GM19238 (cell line): ENCODE measurements at regions not wholly inside any gene's neighbourhood (a gene's known extent, or its start where the extent isn't known, plus 50 kb on each side); places are given as distances from the start of the nearest gene placed in this dataset.

Experiments
- DNase-seq: peaks from one replicate; pipeline ENCODE4 v3.0.0; 2011; ENCODE audit warnings: low spot score; ENCODE audit not compliant: insufficient read length

- no peak for DNase-seq
Measured at GRCh38 chr15:93491291-93491690, 402.3 kb upstream of the RGMA start.

DNA sequence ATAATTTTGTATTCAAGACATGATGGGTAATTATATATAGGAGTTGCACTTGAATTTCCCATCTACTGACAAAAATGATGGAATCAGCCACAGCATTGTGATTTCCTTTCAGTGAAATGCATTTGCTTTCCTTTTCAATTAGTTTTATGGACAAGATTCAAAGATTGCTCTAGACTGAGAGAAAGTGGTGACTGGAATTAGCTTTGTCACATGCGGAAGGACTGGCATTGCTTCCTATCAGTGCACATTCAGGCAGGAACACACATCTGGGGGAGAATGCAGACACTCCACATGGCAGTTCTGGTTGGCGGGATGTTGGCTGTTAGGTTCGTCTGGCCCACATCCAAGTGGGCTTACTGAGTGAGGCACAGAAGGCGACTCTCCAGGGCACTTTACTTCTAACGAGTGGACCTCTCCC is 399.3 kb upstream of the RGMA start:
- DNase-seq: no peak

DNA sequence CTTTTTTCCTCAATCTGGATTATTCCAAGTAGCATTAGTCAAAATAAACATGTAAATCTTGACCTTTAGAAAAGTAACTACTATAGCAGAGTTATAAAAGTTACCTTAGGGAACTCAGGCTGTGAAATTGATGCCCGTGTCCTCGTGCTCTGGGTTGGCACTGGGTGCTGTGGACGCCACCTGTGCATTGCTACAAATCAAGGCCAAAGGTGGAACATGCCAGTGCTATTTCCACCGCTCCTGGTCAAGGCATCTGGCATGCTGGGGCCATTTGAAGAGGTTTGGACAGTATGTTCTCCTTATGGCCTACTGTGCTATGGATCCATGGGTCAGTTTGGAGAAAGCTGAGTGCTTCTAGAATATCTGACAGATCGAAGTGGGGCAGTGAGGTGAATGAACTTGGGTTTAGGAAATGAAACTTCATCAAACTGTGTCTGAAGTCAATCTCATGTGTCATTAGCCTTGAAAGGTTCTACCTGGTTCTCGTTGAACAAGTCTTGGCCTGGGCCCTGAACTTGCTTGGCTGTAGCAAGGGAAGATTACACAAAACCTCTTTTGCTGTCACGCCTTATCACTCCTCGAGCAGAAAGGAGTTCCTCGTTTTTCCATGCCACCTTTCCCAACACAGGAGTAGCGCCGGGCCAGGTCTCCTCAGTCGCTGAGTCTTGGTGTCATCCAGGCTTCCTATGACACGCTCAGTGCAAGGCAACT is 397.6 kb upstream of the RGMA start:
- no peak for DNase-seq

GRCh38 chr15:93485438-93486327 is 396.7 kb upstream of the RGMA start:
- no peak for DNase-seq

DNA sequence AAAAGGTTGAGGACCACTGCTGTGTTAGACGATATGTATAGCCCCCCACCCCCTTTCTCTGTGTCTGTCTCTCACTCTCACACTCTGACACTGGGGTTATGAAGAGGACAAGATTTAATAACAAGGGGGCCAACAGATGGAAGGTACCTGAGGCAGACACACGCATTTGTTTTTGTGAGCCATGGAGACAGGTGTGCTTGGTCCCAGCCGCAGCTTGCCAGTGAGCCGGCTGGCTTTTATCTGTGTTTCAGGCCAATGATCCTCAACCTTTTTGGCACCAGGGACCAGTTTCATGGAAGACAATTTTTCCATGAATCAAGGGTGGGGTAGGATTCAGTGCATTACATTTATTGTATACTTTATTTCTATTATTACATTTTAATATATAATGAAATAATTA is 394.9 kb upstream of the RGMA start:
- no peak for DNase-seq

GRCh38 chr15:93482731-93483130 is 393.7 kb upstream of the RGMA start:
- DNase-seq: no peak

- no peak for DNase-seq
Measured at GRCh38 chr15:93479715-93480114, 390.7 kb upstream of the RGMA start.

DNA sequence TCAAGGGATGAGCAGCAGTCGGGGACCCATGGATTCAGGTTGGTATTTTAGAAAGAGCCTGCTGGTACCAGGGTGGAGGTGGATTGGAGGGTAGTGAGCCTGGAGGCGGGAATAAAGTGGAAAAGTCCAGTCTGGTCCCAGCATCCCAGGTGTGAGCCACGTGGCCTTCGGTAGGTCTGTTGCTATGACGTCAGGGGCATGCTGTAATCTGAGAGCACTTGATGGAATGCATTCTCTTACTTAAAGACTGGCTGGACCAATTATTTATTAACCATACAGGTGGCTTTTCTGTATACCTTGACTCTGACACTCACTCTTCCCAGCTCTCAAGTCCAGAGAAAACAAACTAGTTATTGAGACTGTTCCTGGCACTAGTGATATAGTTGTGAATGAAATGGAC is 389.9 kb upstream of the RGMA start:
- no peak for DNase-seq

- DNase-seq: no peak
Measured at GRCh38 chr15:93477721-93478120, 388.7 kb upstream of the RGMA start.

- DNase-seq: no peak
Measured at GRCh38 chr15:93477188-93477587, 388.2 kb upstream of the RGMA start.

DNA sequence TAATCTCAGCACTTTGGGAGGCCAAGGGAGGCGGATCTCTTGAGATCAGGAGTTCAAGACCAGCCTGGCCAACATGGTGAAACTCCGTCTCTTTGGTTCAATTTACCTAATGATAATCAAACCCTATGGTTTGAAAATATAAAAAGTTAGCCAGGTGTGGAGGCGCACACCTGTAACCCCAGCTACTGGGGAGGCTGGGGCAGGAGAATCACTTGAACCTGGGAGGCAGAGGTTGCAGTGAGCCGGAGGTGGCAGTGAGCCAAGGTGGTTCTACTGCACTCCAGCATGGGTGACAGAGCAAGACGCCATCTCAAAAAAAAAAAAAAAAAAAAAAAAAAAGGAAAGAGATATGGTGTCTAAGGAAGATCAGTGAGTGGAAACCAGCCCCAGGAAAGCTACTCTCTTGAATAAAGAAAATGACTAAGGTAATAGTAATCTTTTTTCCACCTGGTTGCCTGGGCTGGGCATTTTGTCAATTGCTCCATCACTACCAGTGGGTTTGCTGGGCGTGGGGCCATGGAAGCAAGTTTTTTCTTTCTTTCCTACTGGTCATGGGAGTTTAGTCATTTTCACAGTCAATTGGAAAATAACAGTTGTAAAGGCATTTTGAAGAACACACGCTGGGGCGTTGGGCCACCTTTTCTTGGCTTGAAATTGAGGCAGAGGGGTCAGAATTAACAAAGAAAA is 387.6 kb upstream of the RGMA start:
- no peak for DNase-seq

DNA sequence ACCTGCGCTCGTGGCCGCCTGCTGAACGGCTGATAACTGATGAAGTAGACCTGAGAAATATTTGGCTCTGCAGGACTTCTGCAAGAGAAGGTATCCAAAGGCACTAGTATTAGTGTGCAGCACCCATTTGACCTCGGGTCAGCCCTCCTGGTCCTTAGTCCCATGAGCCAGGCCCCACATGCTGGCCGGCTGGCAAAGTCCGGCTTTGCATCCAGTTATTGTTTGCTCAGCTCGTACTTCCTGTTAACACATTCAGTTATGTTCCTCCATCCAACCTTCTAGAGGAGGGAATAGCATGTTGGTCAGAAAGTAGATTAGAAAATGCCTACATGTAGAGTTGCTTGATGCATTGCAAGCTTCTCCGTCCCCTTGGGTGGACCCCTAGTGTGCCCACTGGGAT is 385.7 kb upstream of the RGMA start:
- DNase-seq: no peak

GRCh38 chr15:93469994-93470393 is 381.0 kb upstream of the RGMA start:
- DNase-seq: no peak

- no peak for DNase-seq
Measured at GRCh38 chr15:93467337-93467736, 378.3 kb upstream of the RGMA start.

DNA sequence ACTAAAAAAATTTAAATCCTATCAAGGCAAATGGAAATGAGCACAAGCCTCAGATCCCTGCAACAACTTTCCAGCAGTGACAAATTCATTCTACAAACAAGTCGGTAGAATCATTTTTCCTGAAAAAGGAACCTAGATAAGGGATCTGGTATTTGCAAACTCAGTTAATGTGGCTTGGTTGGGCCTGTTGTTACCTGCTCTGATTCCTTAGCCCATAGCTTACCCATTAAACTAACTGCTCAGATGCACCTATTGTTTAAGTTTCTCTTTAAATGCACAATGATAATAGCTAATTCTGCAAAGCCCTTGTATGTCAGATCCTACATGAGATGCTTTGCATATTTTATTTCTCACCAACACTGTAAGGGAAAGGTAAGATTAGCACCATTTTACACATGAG is 377.4 kb upstream of the RGMA start:
- no peak for DNase-seq

GRCh38 chr15:93462690-93463089 is 373.7 kb upstream of the RGMA start:
- no peak for DNase-seq

GRCh38 chr15:93460717-93461116 is 371.7 kb upstream of the RGMA start:
- DNase-seq: no peak

- DNase-seq: no peak
Measured at GRCh38 chr15:93459396-93459795, 370.4 kb upstream of the RGMA start.

DNA sequence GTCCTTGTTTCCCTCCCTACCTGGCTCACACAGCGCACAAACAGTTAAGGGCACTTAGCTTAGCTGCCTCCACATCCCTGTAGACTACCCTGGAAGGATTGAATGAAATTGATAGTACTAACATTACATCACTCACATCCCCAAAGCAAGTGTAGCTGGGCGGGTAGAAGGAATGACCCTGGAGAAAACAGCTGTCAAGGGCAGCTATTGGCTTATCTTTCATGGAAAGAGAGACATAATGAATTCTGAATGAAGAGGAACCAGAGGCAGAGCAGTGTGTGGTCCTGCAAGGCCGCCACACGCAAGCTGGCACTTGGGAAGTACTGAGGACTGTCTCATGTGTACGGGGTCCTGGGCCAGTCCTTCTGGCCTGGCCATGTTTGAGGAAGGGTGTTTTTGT is 369.6 kb upstream of the RGMA start:
- DNase-seq: no peak

GRCh38 chr15:93454788-93455187 is 365.8 kb upstream of the RGMA start:
- DNase-seq: no peak

- DNase-seq: no peak
Measured at GRCh38 chr15:93452537-93453211, 363.7 kb upstream of the RGMA start.

DNA sequence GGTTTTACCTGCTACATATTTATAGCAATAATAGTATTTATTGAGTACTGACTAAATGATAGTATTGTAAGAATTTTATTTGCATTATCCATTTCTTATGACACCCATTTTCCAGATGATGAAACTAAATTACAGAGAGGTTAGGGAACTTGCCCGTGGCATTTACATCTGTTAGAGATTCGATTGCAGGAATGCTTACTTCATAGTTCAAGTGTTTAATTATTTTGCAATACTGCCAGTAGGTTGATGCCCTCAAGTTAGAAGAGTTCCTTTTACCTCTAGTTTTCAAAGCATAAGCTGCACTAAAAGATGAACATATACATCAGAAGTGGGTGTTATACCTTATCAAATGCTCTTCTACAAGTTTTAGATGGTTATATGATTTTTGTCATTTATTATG is 362.8 kb upstream of the RGMA start:
- no peak for DNase-seq
